Loucy (cell line): ENCODE measurements at regions not wholly inside any gene's neighbourhood (a gene's known extent, or its start where the extent isn't known, plus 50 kb on each side); places are given as distances from the start of the nearest gene placed in this dataset.

ENCODE experiments used
- H2AFZ ChIP-seq: fragments of 200-600 bp; sonication (generic); 2 replicates; pipeline ENCODE4 v1.6.0; 2016; ENCODE audit warnings: antibody characterized with exemption, mild to moderate bottlenecking, low read length, moderate library complexity
- H3F3A ChIP-seq: fragments of 200-600 bp; 2 replicates; pipeline ENCODE4 v1.6.0; 2016; ENCODE audit warnings: antibody characterized with exemption, low read depth, mild to moderate bottlenecking
- H3K27me3 ChIP-seq: fragments of 200-600 bp; sonication (generic); 2 replicates; pipeline ENCODE4 v1.6.1; 2014; ENCODE audit warnings: low read length, mild to moderate bottlenecking; ENCODE audit not compliant: insufficient read depth, poor library complexity, severe bottlenecking
- H3K36me3 ChIP-seq: fragments of 200-600 bp; sonication (generic); 2 replicates; pipeline ENCODE4 v1.6.1; 2016; ENCODE audit warnings: low read length; ENCODE audit not compliant: insufficient read depth
- H3K4me1 ChIP-seq: fragments of 200-600 bp; sonication (generic); 2 replicates; pipeline ENCODE4 v1.5.1; 2014; ENCODE audit warnings: low read length, mild to moderate bottlenecking; ENCODE audit not compliant: insufficient read depth, poor library complexity, severe bottlenecking
- H3K4me2 ChIP-seq: fragments of 200-600 bp; sonication (generic); 2 replicates; pipeline ENCODE4 v1.6.0; 2014; ENCODE audit warnings: antibody characterized with exemption, low read length, low read depth, mild to moderate bottlenecking; ENCODE audit not compliant: poor library complexity, severe bottlenecking
- H3K4me3 ChIP-seq: fragments of 200-600 bp; sonication (generic); 2 replicates; pipeline ENCODE4 v1.5.1; 2014; ENCODE audit warnings: low read length, mild to moderate bottlenecking, mixed read lengths; ENCODE audit not compliant: poor library complexity, severe bottlenecking
- H3K79me2 ChIP-seq: fragments of 200-600 bp; sonication (generic); 2 replicates; pipeline ENCODE4 v1.6.1; 2014; ENCODE audit warnings: low read length; ENCODE audit not compliant: insufficient read depth
- H3K9ac ChIP-seq: fragments of 200-600 bp; sonication (generic); 2 replicates; pipeline ENCODE4 v1.6.0; 2014; ENCODE audit warnings: mild to moderate bottlenecking, low read depth, low read length, moderate library complexity; ENCODE audit not compliant: poor library complexity, severe bottlenecking
- H3K9me2 ChIP-seq: fragments of 200-600 bp; sonication (generic); replicated peaks from 2 replicates; pipeline ENCODE4 v1.6.1; 2016; ENCODE audit warnings: low read depth, low read length, mixed read lengths
- H3K9me3 ChIP-seq: fragments of 200-600 bp; sonication (generic); 2 replicates; pipeline ENCODE4 v1.6.1; 2014; ENCODE audit warnings: mild to moderate bottlenecking, antibody characterized with exemption, low read length, low read depth; ENCODE audit not compliant: insufficient read depth
- H4K20me1 ChIP-seq: fragments of 200-600 bp; sonication (generic); 2 replicates; pipeline ENCODE4 v1.6.0; 2014; ENCODE audit warnings: antibody characterized with exemption, low read length, mild to moderate bottlenecking; ENCODE audit not compliant: insufficient read depth, poor library complexity, severe bottlenecking
- CTCF ChIP-seq: fragments of 200-600 bp; sonication (generic); conservative IDR thresholded peaks from 2 replicates; pipeline ENCODE4 v1.5.1; 2014; ENCODE audit warnings: mild to moderate bottlenecking, antibody characterized with exemption, low read length
- EZH2phosphoT487 ChIP-seq: fragments of 200-600 bp; IDR thresholded peaks from 2 replicates; pipeline ENCODE4 v1.6.1; 2018; ENCODE audit warnings: antibody characterized with exemption, mild to moderate bottlenecking, moderate library complexity, borderline replicate concordance

DNA sequence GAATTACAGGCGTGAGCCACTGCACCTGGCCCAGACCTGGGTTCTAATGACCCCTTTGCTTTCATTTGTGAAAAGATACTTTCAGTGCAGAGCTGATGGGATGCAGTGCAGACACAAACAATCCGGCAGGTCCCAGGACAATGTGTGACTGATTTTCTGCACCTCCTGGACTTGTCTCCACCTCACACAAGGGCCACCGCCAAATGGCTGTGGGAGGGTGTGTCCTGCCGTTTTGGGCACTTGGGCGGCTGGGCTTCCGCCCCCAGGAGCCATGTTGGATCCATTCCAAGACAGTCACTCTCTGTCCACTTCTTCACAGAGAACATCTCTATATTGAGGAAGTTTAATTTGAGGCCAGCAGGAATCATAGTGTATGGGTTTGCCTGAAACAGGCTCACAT lies 112.3 kb upstream of the ZNF507 start:
- no peak for TF ChIP-seq EZH2phosphoT487
- TF ChIP-seq CTCF: no peak
- no peaks in the 10 kb centered on the region for H3K27me3 ChIP-seq
- no peaks in the 10 kb centered on the region for H3K4me1 ChIP-seq
- H3K9ac ChIP-seq: no peak overlapping the region
- no peaks in the 10 kb centered on the region for H3K79me2 ChIP-seq
- H3K9me2 ChIP-seq: no peaks in the 10 kb centered on the region
- H3K9me3 ChIP-seq: no peaks in the 10 kb centered on the region; the same call in 1 of the 2 replicates
- H3K4me3 ChIP-seq: no peak overlapping the region
- H2AFZ ChIP-seq: no peak overlapping the region
- no peak overlapping the region for H3K4me2 ChIP-seq
- H3K36me3 ChIP-seq: no peaks in the 10 kb centered on the region
- H4K20me1 ChIP-seq: no peaks in the 10 kb centered on the region
- no peaks in the 10 kb centered on the region for H3F3A ChIP-seq

DNA sequence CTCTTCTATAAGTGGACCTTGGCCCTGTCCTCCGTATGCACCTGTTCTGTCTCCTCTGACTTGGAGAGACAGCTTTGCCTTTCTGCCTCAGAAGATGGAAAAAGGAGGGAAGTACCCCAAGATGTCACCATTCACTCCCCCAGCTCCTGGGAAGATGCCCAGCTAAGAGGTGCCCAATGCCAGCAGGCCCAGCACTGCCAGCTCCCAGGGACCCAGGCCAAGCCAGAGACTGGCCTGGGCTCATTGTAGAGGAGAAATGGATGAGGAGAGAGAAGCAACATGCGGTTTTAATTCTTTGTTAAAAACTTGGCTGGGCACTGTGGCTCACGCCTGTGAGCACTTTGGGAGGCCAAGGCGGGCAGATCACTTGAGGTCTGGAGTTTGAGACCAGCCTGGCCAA lies 111.5 kb upstream of the ZNF507 start:
- Histone ChIP-seq H3K9me3 (no peaks in the 10 kb centered on the region; the same call in 1 of the 2 replicates), H3K4me2 (no peak overlapping the region), H3K36me3 (no peaks in the 10 kb centered on the region), H3K9me2 (no peaks in the 10 kb centered on the region), H3K79me2 (no peaks in the 10 kb centered on the region), H3K9ac (no peak overlapping the region), H4K20me1 (no peaks in the 10 kb centered on the region), H3F3A (no peaks in the 10 kb centered on the region), H3K27me3 (no peaks in the 10 kb centered on the region), H3K4me3 (no peak overlapping the region), H3K4me1 (no peaks in the 10 kb centered on the region), H2AFZ (no peak overlapping the region)
- TF ChIP-seq EZH2phosphoT487 (no peak), CTCF (no peak)

- Histone ChIP-seq H3F3A (no peaks in the 10 kb centered on the region), H2AFZ (no peak overlapping the region), H3K4me2 (no peak overlapping the region), H3K9me3 (no peaks in the 10 kb centered on the region; the same call in 1 of the 2 replicates), H3K36me3 (no peaks in the 10 kb centered on the region), H3K4me3 (no peak overlapping the region), H3K9me2 (no peaks in the 10 kb centered on the region), H3K9ac (no peak overlapping the region), H3K4me1 (no peaks in the 10 kb centered on the region), H3K27me3 (no peaks in the 10 kb centered on the region), H4K20me1 (no peaks in the 10 kb centered on the region), H3K79me2 (no peaks in the 10 kb centered on the region)
- TF ChIP-seq CTCF (no peak), EZH2phosphoT487 (no peak)
Measured at GRCh38 chr19:32234663-32235217, 110.7 kb upstream of the ZNF507 start.
